Large intestine (tissue), 3 donors: ENCODE measurements at regions not wholly inside any gene's neighbourhood (a gene's known extent, or its start where the extent isn't known, plus 50 kb on each side); places are given as distances from the start of the nearest gene placed in this dataset.

Experiments used
- DNase-seq, 2 donors: peaks; one replicate each; pipeline versions ENCODE4 v3.0.0 to v3.0.0-alpha.2; 2013
- H3K27ac ChIP-seq: one replicate; pipeline ENCODE4 v1.5.1; 2013; ENCODE audit warnings: low read length
- H3K27me3 ChIP-seq: 2 replicates; pipeline ENCODE4 v1.6.1; 2013; ENCODE audit warnings: low read length; ENCODE audit not compliant: control insufficient read depth, insufficient read depth
- H3K36me3 ChIP-seq: 2 replicates; pipeline ENCODE4 v1.6.1; 2013; ENCODE audit warnings: low read length; ENCODE audit not compliant: control insufficient read depth, insufficient read depth
- H3K4me1 ChIP-seq: one replicate; pipeline ENCODE4 v1.6.1; 2013; ENCODE audit warnings: low read length; ENCODE audit not compliant: control insufficient read depth, insufficient read depth
- H3K4me3 ChIP-seq: one replicate; pipeline ENCODE4 v1.5.1; 2013; ENCODE audit warnings: low read length
- H3K9me3 ChIP-seq: one replicate; pipeline ENCODE4 v1.6.1; 2013; ENCODE audit warnings: mild to moderate bottlenecking, low read depth, low read length, moderate library complexity; ENCODE audit not compliant: control insufficient read depth
- WGBS: methylation state at CpG from one replicate; pipeline ENCODE4 v1.1.5; 2013; ENCODE audit warnings: low lambda C conversion rate; ENCODE audit not compliant: insufficient coverage; 5-methylcytosine and 5-hydroxymethylcytosine counted together

DNA sequence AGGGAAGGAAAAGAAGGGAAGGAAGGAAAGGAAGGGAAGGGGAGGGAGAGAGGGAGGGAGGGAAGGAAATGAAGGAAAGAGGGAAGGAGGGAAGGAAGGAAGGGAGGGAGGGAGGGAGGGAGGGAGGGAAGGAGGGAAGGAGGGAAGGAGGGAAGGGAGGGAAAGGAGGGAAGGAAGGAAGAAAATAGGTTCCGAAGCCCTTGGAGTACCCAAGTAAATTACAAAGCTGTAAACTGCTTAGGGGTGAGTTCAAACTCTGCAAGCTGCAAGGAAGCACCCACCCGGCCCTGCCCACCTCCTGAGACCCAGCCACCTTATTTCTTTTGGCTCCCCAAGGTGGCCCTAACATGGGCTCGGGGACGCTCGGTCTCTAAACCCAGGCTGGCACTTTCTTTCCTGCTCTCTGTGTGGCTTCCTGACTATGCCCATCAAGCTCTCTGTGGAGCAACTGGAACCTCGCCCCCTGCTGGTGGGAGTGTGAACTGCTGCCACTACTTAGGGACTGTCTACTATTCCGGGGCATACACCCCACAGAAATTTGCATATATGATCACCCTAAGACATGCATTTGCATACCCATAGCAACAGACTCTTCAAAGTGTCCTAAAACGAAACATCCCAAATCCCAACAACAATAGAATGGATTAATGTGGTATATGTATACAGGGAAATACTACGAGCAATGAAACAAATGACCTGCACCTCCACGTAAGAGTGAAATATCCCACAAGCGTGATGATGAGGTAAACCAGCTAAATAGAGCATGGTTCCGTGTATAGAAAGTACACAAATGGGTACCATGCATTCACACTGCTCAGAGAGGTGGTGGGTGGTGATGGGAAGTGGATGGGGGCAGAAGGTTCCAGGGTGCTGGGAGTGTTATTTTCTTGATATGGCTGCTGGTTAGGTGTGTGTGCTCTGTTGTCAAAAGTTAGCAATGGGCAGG lies 151.7 kb upstream of the TBL1X start:
- Histone ChIP-seq H3K4me3 (no peak overlapping the region), H3K27me3 (no peaks in the 10 kb centered on the region), H3K9me3 (no peaks in the 10 kb centered on the region), H3K4me1 (no peaks in the 10 kb centered on the region), H3K36me3 (no peaks in the 10 kb centered on the region), H3K27ac (no peak overlapping the region)
- no peak for DNase-seq
- WGBS: 100% methylated on average over 1 of the region's 12 CpGs

DNA sequence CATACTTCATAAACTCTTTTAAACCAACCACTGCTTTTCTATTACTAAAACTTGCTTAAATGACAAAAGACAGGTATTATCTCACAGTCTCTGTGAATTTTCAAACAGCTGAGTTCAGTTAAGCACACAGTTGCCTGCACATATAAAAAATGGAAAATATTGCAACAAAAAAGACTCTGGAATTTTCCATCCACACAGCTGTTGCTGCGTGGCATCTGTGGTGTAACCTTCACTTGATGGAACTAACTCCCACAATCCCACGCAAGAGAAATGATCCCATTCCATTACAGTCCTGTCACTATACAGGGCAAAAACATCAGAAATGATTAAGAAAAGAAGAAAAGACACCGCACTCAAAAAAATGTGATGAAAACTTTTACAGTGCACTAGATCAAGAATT lies 149.8 kb upstream of the TBL1X start:
- Histone ChIP-seq H3K27me3 (no peaks in the 10 kb centered on the region), H3K36me3 (no peaks in the 10 kb centered on the region), H3K27ac (no peak overlapping the region), H3K4me3 (no peak overlapping the region), H3K4me1 (no peaks in the 10 kb centered on the region), H3K9me3 (no peaks in the 10 kb centered on the region)
- WGBS: no CpG with 5 or more reads among the region's 3 CpGs
- DNase-seq: no peak

DNA sequence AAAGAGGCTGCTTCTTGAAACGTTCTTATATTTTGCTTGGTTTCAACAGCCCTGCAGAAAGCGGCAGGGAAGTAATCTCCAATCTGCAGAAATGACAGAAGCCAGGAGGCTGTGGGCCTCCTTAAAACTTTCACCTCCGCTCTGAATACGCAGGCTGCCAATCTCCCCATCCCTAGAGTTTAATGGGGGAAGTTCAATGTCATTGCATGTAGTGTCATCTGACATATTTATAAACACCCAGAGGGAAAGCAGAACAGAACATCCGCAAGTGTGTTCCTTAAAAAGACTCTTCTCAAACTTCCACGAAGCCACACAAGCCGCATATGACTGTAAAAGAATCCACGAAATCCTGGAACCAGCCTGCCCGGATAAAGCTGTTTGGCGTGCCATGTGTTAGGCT lies 148.8 kb upstream of the TBL1X start:
- Histone ChIP-seq H3K4me1 (no peaks in the 10 kb centered on the region), H3K9me3 (no peaks in the 10 kb centered on the region), H3K36me3 (no peaks in the 10 kb centered on the region), H3K4me3 (no peak overlapping the region), H3K27ac (no peak overlapping the region), H3K27me3 (no peaks in the 10 kb centered on the region)
- WGBS: no CpG with 5 or more reads among the region's 10 CpGs
- DNase-seq: no peak

DNA sequence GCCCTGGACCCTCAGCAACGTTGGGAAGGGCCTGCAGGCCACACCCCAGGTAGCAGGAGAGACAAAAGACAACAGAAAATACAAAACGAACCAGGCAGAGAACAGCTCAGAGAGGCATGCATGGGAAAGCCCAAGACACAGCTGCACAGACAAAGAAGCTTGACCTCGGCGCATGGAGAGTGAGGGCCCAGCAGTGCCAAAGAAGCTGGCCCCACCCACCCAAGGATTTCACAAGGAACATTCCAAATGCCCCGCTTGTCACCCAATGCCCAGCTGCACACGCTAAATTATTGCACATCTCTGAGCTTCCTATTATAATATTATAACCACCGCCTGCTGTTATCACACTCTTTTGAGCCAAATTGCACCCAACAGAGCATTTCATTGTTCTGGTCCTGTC lies 147.7 kb upstream of the TBL1X start:
- WGBS: no CpG with 5 or more reads among the region's 7 CpGs

DNA sequence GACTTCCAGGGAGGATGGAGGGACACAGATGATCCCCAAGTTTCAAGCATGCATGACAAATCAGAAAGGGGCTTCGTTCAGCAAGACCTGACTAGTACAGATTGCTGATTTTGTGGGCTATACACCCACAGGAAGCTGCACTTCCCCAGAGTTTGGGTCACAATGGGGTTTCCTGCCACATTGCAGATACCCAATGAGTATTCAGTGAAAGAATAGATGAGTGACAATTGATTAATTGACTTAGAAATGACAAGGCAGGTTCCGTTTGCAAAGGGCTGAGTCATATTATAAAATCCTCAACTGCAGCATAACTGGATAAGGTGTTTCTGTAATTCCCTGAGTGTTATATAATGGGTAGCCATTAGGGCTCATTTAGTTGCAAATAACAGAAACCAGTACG lies 146.6 kb upstream of the TBL1X start:
- no peaks in the 10 kb centered on the region for H3K27me3 ChIP-seq
- H3K4me1 ChIP-seq: no peaks in the 10 kb centered on the region
- H3K9me3 ChIP-seq: no peaks in the 10 kb centered on the region
- no CpG with 5 or more reads among the region's 3 CpGs for WGBS
- no peak overlapping the region for H3K27ac ChIP-seq
- H3K4me3 ChIP-seq: no peak overlapping the region
- DNase-seq: no peak
- H3K36me3 ChIP-seq: no peaks in the 10 kb centered on the region

More for the DNA sequence above, 147.7 kb upstream of the TBL1X start:
- no peaks in the 10 kb centered on the region for H3K9me3 ChIP-seq
- H3K4me1 ChIP-seq: no peaks in the 10 kb centered on the region
- no peak for DNase-seq
- H3K36me3 ChIP-seq: no peaks in the 10 kb centered on the region
- H3K27ac ChIP-seq: no peak overlapping the region
- no peaks in the 10 kb centered on the region for H3K27me3 ChIP-seq
- no peak overlapping the region for H3K4me3 ChIP-seq

DNA sequence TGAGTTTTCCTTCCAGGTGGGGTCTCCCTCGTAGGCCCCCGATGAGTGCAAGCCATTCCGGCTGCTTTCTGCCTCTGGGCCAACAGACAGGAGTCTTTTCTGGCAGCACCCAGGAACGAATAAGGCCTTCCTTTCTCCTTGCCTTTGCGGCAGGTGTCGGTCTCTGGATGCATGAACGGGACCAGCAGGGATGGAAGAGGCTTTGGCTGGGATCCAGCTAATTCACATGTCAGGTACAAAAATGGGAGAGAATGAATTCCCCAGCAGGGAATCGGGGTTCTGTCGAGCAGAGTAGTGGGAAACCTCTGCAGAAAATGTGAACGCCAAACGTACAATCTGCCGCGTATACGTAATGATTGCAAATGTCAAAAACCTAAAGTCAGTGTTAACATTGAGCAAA lies 146.1 kb upstream of the TBL1X start:
- Histone ChIP-seq H3K27ac (no peak overlapping the region), H3K4me1 (no peaks in the 10 kb centered on the region), H3K27me3 (no peaks in the 10 kb centered on the region), H3K9me3 (no peaks in the 10 kb centered on the region), H3K36me3 (no peaks in the 10 kb centered on the region), H3K4me3 (no peak overlapping the region)
- WGBS: no CpG with 5 or more reads among the region's 14 CpGs
- DNase-seq: no peak

DNA sequence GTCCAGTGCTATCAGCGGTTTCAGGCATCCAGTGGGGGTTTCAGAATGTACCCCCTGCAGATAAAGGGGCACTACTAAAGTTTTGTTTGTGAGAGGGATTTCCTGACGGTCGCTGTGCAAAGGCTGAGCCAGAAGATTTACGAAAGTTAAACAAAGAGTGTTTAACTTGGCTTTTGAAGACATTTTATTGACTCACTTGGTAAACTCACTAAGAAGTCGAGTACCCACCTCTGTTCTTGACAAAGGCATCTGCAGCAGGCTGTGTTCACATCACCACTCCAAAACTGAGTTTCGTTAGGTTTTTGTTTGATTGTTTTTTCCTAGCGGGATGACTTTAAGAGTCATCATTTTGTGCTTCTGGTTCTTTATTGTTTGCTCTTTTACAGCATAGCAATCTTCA lies 143.9 kb upstream of the TBL1X start:
- H3K27me3 ChIP-seq: no peaks in the 10 kb centered on the region
- no CpG with 5 or more reads among the region's 7 CpGs for whole genome bisulfite sequencing
- no peak overlapping the region for H3K27ac ChIP-seq
- H3K4me1 ChIP-seq: no peaks in the 10 kb centered on the region
- no peaks in the 10 kb centered on the region for H3K36me3 ChIP-seq
- DNase-seq: no peak
- no peak overlapping the region for H3K4me3 ChIP-seq
- no peaks in the 10 kb centered on the region for H3K9me3 ChIP-seq

DNA sequence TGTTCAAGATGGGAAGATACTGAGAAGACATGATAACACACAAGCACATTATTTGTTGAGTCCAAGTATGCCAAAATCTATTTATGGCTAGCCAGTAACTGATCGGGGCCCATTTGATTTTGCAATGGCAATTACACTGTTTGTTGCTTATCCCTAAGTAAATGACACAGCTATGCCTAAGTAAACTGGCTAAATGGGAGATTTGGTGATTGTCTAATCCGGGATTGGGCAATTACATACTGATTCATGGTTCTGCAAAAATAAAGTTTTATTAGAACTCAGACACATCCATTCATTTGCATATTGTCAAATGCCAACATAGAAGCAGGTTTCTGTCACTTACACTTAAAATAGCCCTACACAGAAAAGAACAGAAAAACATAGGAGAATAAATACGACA lies 140.2 kb upstream of the TBL1X start:
- WGBS: no CpG with 5 or more reads among the region's 3 CpGs
- no peak overlapping the region for H3K4me3 ChIP-seq
- no peak overlapping the region for H3K27ac ChIP-seq
- H3K36me3 ChIP-seq: no peaks in the 10 kb centered on the region
- no peaks in the 10 kb centered on the region for H3K4me1 ChIP-seq
- no peak for DNase-seq
- no peaks in the 10 kb centered on the region for H3K27me3 ChIP-seq
- no peaks in the 10 kb centered on the region for H3K9me3 ChIP-seq

DNA sequence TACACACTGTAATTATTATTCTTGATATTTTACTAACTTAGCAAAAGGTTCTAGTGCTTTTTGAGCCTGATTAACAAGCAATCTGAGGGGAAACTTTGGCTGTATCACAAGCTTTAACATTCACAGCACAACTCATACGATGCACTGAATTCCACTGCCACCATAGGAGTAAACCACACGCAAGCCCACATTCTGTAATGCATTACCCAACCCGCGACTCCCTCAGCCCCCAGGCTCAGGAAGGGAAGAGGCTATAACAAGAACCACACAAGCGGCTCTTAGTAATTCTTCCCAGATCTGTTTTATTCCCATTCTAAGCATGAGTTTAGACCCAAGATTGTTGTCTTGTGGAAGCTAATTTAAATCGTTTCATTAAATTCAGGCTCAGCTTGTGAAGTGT lies 138.5 kb upstream of the TBL1X start:
- Histone ChIP-seq H3K4me1 (no peaks in the 10 kb centered on the region), H3K36me3 (no peaks in the 10 kb centered on the region), H3K9me3 (no peaks in the 10 kb centered on the region), H3K27me3 (no peaks in the 10 kb centered on the region), H3K4me3 (no peak overlapping the region), H3K27ac (no peak overlapping the region)
- DNase-seq: no peak
- no CpG with 5 or more reads among the region's 6 CpGs for WGBS

DNA sequence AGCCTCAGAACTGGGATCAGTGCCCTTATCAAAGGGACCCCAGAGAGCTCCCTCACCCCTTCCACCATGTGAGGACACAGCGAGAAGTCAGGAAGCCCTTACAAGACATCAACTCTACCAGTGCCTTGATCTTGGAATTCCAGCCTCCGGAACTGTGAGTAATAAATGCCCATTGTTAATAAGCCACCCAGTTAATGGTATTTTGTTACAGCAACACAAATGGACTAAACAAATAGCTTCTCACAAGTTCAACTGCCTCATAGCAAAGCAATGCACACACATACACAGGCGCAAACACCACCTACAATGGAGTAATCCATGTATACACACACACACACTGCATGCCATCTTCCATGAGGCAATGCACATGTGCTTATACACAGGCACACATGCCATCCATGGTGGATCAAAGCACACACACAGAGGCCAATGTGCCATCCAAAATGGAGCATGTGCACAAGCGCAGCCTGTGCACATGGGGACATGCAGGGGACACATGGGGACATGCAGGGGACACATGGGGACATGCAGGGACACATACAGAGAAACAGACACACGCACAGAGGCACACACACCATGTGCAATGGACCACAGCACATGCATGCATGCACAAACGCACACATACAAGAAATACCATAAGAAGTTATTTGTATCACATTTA lies 137.6 kb upstream of the TBL1X start:
- no CpG with 5 or more reads among the region's 6 CpGs for WGBS
- no peaks in the 10 kb centered on the region for H3K36me3 ChIP-seq
- no peak overlapping the region for H3K4me3 ChIP-seq
- no peak overlapping the region for H3K27ac ChIP-seq
- DNase-seq: no peak
- H3K27me3 ChIP-seq: no peaks in the 10 kb centered on the region
- H3K4me1 ChIP-seq: no peaks in the 10 kb centered on the region
- no peaks in the 10 kb centered on the region for H3K9me3 ChIP-seq
